Stimulated activated CD4-positive, alpha-beta T cell treated with anti-CD3 and anti-CD28 coated beads, Interleukin-4, amount 100 ng/mL, for 4 hours (primary cell): ENCODE measurements at regions not wholly inside any gene's neighbourhood (a gene's known extent, or its start where the extent isn't known, plus 50 kb on each side); places are given as distances from the start of the nearest gene placed in this dataset.

Experiments
- DNase-seq, 2 experiments: peaks; one replicate each; pipeline ENCODE4 v3.0.0-alpha.2; 2020

- no peak for DNase-seq
Measured at GRCh38 chr1:50358962-50359361, 64.3 kb downstream of the DMRTA2 start.

DNA sequence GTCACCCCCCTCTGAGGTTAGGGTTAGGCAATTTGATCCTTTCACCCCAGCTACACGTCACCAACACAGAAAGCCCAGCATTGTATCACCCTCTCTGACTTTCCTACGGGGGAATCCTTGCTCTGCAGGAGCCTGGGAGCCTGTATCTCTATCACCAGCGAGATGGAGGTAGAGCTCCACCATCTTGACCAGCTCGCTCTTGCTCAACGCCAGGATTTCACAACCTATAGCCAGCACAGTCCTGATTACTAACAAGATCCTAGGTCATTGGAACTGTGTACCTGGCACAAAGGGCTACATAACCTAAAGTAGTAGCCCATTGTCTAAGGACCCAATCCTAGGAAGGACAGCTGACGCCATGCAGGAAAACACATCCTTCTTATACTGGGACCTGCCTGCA lies 66.1 kb downstream of the DMRTA2 start:
- DNase-seq: no peak

- no peak for DNase-seq
Measured at GRCh38 chr1:50354813-50355212, 68.4 kb downstream of the DMRTA2 start.

DNA sequence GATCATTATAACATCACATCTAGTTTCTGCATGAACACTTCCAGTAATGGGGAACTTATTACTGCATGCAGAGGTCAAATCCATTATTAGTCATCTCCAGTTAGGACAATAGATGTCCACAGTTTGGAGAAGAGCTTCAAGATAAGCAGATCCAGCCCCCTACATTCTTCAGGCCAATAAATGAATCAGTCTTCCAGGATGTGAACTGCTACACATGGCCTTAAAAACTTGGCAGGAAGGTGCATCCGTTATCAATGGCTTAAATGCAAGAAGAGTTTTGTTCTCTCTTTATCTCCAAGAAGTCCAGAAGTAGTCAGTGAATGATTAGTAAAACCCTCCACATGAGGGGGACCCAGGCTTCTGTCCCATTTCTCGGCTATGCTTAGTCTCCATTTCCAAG lies 70.8 kb downstream of the DMRTA2 start:
- DNase-seq: no peak

DNA sequence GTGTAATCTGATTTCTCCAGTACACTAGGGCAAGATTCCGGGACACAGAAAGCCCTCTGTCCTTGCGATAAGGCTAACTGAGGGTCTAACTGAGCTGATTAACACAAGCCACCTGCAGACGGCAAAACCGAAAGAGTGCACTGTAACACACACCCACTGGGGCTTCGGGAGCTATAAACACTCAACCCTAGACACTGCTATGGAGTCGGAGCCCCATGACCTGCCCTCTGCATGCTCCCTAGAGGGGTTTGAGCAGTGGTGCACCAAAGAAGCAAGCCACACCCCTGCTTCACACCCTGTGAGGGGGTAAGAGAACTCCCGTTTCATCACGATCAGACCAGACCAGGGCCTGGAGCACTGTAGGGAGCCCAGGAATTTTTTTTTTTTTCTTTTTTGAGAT lies 72.4 kb downstream of the DMRTA2 start:
- no peak for DNase-seq

GRCh38 chr1:50350421-50350820 lies 72.8 kb downstream of the DMRTA2 start:
- DNase-seq: no peak

DNA sequence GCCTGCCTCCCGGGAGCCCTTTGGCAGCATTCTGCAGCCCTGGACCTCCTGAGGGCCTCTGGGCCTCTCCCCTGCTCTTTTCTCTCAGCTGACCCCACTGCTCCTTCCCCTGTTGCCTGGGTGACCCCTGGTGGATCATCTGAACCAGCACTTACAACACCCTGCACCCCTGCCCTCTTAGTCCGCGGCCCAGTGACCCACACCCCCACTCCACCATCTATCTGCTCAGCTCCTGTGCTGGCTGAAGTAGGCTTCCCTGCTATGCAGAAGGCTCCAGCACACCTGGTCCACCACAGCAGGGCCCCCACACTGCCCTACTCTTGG lies 74.0 kb downstream of the DMRTA2 start:
- no peak for DNase-seq

DNA sequence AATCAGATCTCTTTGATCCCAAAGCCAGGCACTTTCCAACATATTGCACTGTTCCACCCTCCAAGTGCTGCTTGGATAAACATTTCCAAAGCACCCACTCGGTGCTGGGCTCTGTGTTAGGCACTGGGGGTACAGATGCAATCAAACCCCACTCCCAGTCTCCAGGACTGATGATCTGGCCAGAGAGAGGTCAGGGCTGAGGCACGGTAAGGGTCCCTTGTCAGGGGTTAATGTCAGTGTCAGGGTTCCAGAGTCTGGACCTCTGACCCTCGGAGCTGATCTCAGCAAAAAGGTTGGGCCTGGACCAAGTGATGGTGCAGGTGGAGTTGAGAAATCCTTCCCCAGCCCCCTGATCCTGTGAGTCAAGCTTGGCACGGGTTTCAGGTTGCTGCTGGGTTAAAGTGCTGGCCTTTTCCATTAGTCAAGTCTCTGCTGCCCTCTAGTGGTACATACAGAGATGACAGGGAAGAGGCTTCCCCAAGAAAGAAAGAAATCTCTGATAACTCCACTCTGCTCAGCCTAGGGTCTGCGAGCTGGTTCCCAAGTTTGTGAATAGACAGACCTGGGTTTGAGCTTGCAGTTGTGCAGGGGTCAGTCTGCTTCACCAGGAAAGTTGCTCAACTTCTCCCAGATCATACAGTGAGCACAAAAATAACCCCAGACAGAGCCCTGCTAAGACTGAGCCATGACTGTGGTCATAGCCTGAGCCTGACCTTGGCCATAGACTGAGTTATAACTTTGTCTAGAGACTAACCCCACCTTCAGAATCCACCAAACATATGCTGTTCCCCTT lies 74.6 kb downstream of the DMRTA2 start:
- DNase-seq: no peak

DNA sequence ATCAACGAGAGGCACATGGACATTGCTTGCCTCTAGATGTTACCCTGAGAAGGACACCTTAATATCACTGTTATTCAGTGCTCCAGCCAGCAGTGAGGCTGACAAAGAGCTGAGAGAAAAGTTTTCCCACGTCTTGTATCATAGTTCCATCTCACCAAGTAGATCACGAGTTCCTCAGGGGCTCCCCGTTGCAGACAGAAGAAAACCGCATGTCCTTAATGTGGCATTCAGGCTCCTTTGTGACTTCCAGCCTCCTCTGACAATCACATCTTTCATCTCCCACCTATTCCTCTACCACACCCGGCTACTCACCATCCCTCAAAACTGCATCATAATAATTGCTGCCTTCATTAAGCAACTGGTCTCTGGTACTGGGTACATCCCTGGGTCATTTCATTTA lies 75.3 kb downstream of the DMRTA2 start:
- no peak for DNase-seq

GRCh38 chr1:50346621-50347020 lies 76.6 kb downstream of the DMRTA2 start:
- DNase-seq: no peak

GRCh38 chr1:50343323-50343722 lies 79.9 kb downstream of the DMRTA2 start:
- no peak for DNase-seq

DNA sequence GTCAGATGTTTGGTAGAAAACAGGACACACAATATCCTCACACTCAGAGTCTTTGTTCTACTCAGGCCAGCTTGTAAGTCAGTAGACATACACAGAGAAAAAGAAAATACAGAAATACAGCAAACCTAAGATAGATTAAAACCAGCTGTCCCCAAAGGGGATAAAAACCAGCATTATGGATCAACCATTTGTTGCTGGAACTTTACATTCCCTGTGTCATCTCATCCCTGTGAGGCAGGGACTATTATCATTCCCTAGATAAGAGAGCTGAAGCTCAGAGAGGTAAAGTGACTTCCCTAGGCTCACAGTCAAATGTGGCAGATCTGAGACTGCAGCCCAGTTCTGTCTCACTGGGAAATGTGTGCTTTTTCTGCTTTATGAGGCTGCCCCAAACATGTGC lies 80.7 kb downstream of the DMRTA2 start:
- no peak for DNase-seq

- DNase-seq: no peak
Measured at GRCh38 chr1:50335036-50335435, 88.2 kb downstream of the DMRTA2 start.

DNA sequence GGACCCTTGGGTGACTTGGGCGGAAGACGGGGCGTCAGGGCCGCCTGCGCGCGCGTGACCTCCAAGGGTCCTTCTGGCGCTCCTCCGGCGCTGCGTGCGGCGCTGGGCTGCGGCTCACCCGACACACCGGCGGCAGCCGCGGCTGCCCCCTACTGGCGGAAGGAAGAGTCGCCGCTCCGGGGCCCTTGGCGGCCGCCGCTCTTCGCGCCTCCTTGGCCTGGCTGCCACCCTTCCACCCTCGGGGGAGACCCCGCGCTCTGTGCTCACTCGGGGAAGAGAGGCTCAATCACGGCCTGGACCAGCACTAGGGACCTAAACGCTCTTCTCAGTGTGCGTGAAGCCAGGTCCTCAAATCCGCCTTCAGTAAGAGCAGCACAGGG lies 89.7 kb downstream of the DMRTA2 start:
- peak; percentile 17 to 58 for DNase-seq

DNA sequence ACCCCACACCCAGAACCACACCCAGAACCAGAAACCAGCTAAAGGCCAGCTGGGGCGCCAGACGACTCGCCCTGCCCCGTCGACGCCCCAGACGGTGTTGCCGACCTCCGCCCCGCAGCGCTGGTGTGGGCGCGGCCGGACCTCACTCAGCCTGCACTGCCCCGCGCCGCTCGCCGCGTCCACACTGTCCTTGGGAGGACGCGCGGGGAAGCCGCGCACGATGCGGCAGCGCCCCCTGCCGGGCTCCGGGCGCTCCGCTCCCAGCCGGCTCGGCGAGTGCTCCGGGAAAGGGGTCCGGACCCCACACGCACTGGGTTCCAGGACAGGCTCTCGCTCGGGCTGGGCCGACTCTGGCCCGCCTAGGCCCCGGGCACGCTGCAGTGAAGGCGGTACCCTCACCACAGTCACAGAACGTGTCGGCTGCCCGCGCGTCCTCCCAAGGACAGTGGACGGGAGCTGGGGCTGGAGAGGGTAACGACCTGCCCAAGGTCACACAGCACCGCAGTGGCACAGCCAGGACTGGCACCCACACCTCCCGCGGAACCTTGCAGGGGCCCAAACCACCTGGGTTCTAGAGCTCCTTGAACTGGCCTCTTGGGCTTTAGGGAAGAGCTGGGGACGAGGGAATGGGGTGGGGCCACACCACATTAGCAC lies 90.2 kb downstream of the DMRTA2 start:
- DNase-seq: peak in 1 of 2 experiments; percentile 38

GRCh38 chr1:50329332-50329932 lies 93.8 kb downstream of the DMRTA2 start:
- DNase-seq: no peak

DNA sequence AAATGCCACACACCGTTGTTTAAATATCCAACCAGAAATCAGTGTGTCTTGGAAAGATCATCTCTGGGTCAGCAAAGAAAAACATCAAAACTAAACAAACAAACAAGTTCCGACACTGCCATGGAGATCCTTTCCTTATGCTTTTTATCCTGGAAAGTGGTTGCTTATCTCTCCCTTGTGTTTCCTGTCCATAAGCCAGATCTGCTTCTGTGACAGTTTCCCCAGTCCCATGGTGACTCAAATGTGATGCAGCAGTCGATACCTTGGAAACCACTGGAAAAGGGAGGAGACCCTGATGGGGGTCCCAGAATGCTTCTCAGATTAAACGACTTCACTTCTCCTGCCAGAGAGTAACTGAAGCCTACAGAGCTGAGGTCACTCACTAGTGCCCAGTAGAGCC lies 94.7 kb downstream of the DMRTA2 start:
- no peak for DNase-seq

DNA sequence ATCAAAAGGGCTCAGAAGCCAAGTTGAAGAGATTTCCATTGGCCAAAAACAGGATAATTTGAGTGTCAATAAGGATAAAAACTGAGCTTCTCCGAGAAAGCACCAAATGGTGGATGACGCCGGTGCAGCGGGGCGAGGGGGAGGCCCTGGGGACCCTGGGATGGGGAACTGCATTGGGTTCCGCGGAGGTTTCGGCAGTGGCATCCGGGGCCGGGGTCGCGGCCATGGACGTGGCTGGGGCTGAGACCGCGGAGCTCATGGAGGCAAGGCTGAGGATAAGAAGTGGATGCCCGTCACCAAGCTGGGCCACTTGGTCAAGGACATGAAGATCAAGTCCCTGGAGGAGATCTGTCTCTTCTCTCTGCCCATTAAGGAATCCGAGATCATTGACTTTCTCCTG lies 97.2 kb downstream of the DMRTA2 start:
- DNase-seq: no peak

DNA sequence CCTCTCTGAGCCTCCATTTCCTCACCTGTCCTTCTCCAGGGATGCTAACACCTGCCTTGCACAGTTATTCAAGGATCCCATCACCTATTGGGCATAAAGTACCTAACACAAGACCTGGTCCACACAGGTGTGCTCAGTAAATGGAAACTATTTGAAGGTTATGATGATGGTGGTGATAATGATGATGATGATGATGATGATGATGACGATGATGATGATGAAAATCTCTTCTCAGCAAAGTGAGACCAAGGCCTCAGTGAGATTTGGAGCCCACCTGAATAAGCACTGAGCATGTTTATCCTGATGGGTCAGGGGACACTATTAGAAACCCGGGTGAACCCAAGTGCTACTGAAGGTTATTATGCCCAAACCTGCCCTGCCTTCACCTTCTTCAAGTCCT lies 100.7 kb downstream of the DMRTA2 start:
- no peak for DNase-seq

- DNase-seq: no peak
Measured at GRCh38 chr1:50318428-50318827, 104.8 kb downstream of the DMRTA2 start.

- DNase-seq: no peak
Measured at GRCh38 chr1:50308878-50309277, 114.4 kb downstream of the DMRTA2 start.

GRCh38 chr1:50305808-50306207 lies 117.4 kb downstream of the DMRTA2 start:
- no peak for DNase-seq

DNA sequence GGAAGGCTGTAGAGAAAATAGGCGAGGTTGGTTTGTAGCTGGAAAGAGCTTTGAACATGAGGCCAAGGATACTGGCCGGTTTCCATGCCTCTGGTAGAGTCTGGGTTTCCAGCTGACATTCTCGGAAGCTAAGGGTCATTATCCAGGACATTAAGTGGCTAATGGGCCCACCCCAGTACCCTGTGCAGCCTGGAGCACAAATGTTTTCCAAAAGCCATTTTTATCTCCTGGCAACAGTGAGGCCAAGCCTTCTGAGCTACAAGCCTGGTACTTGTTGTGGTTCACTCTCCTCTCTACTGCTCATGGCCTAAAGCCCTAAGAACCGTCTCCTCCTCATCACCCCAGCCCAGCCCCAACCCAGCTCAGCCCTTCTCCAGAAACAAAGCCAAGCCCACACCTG lies 122.9 kb downstream of the DMRTA2 start:
- no peak for DNase-seq

DNA sequence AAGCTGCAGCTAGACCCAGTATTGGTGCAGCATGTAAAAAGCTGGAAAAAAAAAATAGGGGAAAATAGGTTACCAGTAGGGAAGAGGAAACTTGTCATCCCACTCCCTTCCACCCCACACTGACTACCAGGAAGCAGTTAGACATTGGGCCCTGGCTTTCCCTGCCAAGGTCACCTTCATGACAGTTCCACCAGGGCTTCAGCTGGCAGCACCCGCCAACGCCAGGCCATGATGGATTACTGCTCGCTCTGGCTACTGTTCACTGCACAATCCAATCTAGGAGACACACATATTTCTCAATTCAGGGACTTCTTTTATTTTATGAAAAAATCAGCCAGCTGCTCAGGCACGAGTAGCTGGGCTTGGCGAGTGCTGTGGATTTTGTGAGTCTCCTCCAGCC lies 127.7 kb downstream of the DMRTA2 start:
- DNase-seq: no peak

DNA sequence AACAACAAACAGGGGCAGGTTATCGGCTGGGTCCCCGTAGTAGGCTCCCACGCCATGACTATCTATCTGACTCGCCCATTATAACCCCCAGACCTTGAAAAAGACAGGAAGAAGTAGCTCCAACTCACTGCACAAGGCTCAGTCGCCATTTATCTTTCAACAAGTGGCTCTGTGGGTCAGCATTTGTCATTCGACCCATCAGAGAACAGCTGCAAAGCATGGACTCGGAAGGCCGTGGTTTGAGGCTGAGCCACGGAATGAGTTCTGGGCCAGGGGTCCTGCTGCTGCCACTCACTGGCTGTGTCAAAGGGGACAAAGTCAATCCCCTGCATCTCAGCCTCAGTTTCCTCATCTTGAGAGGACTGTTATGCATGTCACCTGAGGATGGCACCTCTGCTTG lies 131.0 kb downstream of the DMRTA2 start:
- no peak for DNase-seq
